AML-193 (cell line): ENCODE measurements at regions not wholly inside any gene's neighbourhood (a gene's known extent, or its start where the extent isn't known, plus 50 kb on each side); places are given as distances from the start of the nearest gene placed in this dataset.
A peak's percentile ranks its signal among the peaks of the same experiment; 100 is the strongest.
"Not testable (repeated sequence)": the region's sequence is repeated elsewhere in the genome, so short reads cannot be mapped to it uniquely, and the experiment has no call there.

Experiments
- DNase-seq, 2 experiments: peaks; one replicate each; lab custom pipeline; 2025; lab: John Stamatoyannopoulos, UW

DNA sequence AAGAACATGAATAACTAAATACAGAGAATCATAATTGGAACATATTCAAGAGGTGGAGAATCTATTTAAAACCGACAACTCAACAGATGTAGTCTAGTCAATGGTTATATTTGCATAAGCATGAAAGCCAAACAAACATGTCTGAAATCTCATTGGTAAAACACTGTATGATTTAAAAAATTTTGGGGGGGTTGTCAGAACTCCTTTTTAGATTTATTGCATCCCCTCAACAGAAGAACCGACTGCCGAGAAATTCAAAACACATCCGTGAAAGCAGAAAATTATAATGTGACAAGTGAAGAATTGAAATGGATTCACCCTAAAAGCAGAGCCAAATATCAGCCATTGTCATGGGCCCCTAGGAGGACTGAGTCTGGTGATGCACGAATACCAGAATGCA, 633.4 kb upstream of the KCNMB2 start:
- DNase-seq: no peak

DNA sequence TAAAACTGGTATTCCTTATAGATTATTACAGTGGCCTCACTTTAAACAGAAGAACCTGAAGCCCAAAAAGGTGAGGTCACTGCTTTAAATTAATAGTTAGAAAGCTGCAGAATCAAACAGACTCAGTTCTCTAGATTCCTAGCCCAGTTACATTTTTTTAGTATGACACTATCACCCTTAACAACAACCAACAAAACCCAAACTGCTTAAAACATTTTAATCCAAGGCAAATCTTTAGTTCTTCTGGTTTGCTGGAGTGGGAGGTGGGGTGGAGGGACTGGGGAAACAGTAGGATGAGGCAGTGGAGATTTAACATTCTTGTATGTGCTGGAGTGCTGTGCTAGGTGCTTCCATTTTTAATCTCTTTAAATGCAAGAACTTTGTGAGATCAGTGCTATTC, 631.6 kb upstream of the KCNMB2 start:
- DNase-seq: no peak

DNA sequence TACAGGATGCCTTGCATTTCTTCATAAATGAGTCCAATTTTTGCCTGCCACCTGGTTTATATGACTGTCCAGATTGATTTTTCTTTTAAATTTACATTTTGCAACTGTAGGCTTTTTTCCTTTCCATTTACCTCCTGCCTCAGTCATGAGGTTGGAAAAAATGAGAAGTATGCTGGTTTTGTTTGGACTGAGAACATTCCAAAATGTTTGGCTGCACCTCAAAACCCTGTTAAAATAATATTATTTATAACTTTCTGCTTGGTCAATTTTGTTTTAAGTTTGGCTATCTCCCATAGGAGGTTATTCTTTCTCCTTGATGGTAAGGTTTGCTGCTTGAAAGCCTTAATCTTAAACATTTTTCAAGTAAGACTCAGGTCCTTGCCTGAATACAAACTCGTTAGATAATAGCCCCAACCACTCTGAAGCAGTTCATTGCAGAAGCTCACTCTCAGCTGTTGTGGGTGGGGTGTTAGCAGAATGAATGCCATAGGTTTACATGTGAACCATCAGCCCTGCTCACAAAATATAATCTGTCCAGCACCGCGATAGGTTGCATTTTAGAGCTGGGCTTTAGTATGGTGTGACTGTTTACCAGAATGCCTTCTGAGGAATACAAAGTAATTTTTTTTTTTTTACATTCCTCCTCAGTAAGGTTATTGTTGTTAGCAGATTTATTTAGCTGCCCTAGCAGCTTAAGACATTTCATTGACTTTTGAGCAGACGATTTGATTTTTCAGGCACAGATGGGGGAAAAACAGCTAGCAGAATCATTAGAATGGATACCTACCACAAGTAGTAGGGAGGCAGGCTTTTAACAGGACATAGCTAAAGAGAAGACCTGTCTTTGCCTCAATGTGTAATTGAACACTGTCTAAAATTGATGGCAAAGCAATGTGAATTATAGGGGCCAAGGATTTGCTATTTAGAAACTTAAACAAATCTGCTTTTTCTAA, 630.8 kb upstream of the KCNMB2 start:
- DNase-seq: no peak

DNA sequence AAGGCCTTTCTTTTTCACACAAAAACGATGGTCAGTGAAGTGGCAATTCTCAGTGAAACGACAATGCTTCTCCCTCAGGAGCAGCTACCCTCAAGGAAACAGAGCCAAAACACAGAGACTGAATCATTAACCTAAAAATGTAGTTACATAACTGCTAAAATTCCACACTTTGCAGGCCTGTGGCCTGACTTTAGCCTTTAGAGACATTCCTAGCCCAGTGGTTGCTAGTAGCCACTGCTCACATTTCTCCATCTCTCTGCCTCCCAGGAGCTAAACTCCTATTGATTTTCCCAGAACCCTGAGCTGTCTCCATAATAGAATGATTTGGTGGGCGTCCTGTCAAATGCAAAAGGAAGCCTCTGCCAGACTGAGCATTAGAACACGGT, 630.1 kb upstream of the KCNMB2 start:
- no peak for DNase-seq

GRCh38 chr3:177906578-177907229, 629.5 kb upstream of the KCNMB2 start:
- no peak for DNase-seq

- not testable (repeated sequence) for DNase-seq
These were observed 626.7 kb upstream of the KCNMB2 start for GRCh38 chr3:177909530-177909929.

DNA sequence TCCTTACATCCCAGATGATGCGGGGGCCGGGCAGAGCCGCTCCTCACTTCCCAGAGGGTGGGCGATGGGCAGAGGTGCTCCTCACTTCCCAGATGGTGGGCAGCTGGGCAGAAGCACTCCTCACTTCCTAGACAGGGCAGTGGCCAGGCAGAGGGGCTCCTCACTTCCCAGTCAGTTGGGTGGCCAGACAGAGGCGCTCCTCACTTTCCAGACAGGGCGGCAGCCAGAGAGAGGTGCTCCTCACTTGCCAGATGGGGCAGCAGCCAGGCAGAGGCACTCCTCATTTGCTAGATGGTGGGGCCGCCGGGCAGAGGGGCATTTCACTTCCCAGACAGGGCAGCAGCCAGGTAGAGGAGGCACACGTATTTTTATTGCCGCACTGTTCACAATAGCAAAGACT, 622.0 kb upstream of the KCNMB2 start:
- no peak for DNase-seq

- DNase-seq: no peak
These were observed 619.8 kb upstream of the KCNMB2 start for GRCh38 chr3:177916461-177916860.

GRCh38 chr3:177917234-177917861, 618.9 kb upstream of the KCNMB2 start:
- no peak for DNase-seq

DNA sequence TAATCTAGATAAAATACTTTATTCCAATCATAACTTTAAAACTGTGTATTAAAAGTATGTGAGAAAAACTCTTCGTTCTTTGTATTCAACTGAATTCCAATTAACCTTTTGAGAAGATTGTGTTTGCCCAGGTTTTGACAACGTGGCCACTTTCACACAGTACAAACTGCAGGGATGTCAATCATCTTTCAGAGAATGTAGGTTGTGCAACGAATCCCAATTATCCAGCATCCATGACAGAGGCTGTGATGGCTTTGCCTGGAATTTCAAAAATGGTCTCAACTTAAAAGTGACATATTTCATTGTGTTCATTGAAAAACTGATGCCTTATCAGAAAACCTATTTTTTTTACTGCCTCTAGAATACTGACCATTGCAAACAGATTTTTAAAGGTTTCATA, 615.1 kb upstream of the KCNMB2 start:
- no peak for DNase-seq

GRCh38 chr3:177924261-177924660, 612.0 kb upstream of the KCNMB2 start:
- DNase-seq: no peak

DNA sequence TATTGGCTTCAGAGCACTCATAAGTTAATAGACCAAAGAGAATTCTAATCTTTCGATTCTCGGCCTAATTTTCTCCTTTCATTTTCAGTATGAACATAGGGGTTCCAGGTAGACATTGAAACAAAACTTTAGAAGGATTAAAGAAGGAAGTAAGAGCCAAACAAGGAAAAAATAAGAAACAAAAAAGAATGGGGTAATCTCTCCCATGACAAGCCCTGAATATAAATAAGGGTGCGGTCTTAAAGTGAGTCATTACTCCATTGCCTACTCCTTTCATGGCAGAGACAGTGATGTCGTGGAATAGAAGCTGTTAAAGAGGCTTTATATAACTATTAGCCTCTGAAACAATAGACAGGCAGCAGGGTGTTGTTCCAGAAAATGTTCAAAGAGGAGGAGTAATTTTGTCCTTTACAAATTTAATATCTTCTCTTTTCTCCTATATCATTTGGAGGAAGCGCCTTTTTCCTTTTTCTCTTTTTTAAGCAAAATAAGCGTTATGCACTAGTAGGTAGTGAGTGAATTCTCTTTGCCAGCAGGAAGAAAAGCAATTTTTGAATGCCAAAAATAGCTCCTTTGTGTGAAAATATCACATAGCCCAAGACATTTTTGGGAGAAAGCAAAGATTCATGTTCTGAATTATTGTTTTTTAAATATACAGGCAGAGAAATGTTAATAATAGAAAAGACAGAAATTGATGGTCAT, 607.9 kb upstream of the KCNMB2 start:
- no peak for DNase-seq

DNA sequence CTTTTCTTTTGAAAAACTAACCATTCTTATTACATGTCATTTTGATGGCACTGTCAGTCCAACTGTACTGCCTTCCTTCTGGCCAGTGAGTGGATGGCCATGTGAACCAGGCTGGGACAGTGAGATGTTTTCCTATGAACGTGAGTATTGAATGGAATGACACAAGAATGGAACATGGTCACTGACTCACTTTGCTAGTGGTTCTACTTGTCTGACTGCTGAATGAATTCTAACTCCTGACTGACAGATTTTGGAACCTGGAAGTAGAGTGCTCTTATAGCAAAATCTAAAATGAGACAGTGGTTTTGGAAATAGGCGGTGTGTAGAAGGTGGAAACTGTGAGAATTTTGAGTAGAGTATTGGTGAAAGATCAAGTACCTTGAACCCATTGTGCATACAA, 606.9 kb upstream of the KCNMB2 start:
- no peak for DNase-seq

GRCh38 chr3:177930771-177931170, 605.5 kb upstream of the KCNMB2 start:
- DNase-seq: no peak

GRCh38 chr3:177931346-177931745, 604.9 kb upstream of the KCNMB2 start:
- no peak for DNase-seq

DNA sequence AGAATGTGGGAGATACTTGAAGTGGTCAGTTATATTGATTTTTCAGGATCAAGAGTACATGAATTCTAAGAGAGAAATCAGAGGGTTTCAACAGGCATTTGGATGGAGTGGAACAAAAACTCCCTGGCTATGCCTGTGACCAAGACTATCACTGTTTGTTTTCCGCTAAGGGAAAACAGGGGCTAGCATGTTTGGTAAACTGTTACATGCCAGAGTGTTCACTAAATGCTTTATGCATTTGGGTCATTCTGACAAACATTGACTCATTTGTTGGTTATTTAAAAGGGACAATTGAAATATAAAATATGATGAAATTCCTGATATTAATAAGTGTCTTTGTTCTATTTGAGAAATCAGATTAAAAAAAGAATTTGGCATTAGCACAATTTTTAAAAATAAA, 603.9 kb upstream of the KCNMB2 start:
- no peak for DNase-seq

DNA sequence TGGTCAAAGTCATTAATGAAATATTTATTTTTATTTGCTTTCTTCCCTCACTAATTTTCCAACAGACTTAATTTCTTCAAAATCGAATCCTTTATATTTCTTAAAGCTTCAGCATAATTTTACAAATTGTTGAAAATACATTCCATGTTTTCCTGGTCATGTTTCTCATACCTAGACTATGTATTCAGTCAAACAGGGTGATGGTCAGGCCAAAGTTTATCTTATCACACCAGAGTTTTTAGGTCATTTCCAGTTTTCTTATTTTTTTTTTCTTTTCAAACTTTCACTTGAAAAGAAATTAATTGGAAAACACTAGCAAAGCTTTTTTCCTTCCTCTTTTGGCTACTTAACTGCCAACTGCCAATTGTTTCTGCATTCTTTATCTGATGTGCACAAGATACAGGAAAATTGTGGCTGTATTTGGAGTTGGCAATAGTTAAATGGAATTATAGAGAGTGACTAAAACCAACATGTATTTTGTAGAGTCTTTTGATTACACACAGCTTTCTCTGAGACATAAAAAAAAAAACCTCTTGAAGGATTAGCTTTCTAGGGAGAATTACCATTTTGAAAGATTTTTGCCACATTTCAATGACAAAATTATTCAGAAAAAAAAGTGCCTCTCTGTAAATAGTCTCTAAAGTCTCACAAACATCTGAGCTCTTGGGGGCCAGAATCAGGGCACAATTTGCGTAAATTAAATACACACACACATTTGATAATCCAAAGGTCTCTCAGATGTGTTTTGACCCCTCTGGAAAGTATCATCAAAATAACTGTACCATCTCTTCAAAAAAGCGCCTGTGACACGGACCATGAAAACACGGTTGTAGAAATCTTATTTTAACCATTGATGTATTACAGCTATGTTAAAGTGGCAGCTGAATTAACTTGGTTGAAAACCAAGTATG, 603.2 kb upstream of the KCNMB2 start:
- DNase-seq: peak; percentile 55 to 62

- no peak for DNase-seq
These were observed 602.0 kb upstream of the KCNMB2 start for GRCh38 chr3:177934001-177934891.

DNA sequence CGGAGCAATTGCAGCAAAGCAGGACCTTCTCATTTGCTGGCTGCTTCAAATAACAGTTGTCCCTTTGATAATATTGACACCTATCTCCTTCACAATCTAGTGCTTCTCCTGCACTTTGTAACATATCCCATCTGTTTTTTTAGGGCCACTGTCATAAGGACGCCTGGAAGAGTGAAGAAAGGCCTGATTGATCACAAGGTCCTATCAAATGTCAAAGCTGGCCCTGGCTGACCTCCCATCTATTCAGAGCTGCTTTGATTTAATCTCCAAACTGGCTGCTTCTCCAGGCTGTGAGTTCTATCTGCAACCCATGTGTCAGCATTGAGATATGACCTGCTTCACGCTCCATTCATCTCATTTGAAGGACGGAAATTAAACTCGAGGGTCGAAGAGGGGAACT, 601.2 kb upstream of the KCNMB2 start:
- no peak for DNase-seq

DNA sequence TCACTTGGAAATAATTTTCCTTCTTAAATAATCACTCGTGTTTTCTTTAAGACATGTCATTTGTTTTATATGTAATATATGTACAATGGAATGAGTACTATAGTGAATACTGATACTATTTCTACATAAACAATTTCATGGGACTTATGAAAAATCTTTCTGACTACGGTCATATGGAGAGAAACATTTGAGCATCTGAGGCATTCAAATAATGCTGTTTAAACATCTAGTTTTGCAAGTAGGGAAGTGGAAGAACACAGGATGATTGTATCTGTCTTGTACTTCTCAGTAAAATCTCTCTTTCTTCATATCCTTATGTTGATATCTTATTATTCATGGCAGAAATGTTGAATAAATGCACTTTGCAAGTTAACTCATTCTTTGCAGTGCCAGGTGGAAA, 599.5 kb upstream of the KCNMB2 start:
- DNase-seq: no peak
